Epithelial cell of proximal tubule (primary cell): ENCODE measurements at regions not wholly inside any gene's neighbourhood (a gene's known extent, or its start where the extent isn't known, plus 50 kb on each side); places are given as distances from the start of the nearest gene placed in this dataset.

Experiments used
- DNase-seq: peaks from one replicate; pipeline ENCODE4 v3.0.0-alpha.2; 2011; ENCODE audit warnings: low read depth
- H3K4me3 ChIP-seq: 2 replicates; pipeline ENCODE4 v1.5.1; 2011; ENCODE audit warnings: low read depth, mild to moderate bottlenecking, low read length
- TF ChIP-seq, protein P1 (sequence below): conservative IDR thresholded peaks from 2 replicates; pipeline ENCODE4 v1.5.1; 2012; ENCODE audit warnings: low read depth, mild to moderate bottlenecking, low read length

DNA sequence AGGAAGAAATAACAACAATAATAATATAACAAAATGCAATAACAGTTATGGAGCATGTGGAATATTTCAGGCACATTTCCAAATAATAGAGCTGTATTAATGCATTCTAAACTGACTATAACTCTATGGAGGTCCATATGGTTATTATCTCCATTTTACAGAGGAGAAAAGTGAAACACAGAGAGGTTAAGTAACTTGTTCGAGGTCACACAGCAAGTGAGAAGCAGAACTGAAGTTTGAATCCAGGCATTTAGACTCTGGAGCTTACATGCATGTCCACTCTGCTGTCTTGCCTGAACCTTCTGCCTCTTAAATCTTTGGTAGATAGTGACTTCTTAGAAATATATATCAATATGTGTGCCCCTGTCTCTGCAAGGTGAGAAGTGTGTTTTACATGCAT is 350.8 kb downstream of the GADD45G start:
- no peak for DNase-seq
- no peak overlapping the region for H3K4me3 ChIP-seq
- TF ChIP-seq, protein P1, sequence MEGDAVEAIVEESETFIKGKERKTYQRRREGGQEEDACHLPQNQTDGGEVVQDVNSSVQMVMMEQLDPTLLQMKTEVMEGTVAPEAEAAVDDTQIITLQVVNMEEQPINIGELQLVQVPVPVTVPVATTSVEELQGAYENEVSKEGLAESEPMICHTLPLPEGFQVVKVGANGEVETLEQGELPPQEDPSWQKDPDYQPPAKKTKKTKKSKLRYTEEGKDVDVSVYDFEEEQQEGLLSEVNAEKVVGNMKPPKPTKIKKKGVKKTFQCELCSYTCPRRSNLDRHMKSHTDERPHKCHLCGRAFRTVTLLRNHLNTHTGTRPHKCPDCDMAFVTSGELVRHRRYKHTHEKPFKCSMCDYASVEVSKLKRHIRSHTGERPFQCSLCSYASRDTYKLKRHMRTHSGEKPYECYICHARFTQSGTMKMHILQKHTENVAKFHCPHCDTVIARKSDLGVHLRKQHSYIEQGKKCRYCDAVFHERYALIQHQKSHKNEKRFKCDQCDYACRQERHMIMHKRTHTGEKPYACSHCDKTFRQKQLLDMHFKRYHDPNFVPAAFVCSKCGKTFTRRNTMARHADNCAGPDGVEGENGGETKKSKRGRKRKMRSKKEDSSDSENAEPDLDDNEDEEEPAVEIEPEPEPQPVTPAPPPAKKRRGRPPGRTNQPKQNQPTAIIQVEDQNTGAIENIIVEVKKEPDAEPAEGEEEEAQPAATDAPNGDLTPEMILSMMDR, result no peak

DNA sequence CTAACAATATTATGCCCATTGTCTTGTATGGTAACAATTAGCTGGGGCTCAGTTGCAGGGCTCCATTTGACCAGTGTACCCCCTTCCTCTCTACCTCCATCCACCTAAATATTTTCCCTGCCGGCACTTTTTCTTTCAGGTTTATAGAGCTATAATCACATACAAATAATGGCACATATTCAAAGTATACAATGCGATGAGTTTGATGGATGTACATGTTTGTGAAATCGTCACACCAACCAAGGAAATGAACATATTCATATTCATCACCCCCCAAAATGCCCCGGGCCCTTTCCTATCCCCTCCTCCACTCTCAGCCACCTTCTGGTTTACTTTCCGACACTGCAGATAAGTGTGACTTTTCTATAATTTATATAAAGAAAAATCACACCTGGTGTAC is 351.5 kb downstream of the GADD45G start:
- H3K4me3 ChIP-seq, result no peak overlapping the region
- no peak for DNase-seq
- TF ChIP-seq, protein P1, result no peak

DNA sequence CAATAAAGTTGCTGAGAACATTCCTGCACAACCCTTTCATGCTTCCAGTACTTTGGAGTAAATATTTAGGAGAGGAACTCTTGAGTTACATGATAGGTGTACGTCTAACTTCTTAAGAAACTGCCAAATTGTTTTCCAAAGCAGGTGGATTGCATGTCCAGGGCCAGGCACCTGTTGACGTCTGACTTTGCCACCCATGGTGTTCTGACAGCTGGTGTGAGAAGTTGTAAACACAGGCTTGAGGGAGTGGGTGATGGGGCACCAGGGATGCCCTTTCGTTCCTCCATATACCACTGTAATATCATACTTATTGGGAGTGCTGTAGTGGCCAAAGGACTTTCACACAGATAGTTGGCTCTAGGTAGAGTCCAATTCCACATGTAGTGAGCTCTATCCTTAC is 352.1 kb downstream of the GADD45G start:
- TF ChIP-seq, protein P1, result no peak
- DNase-seq, result no peak

DNA sequence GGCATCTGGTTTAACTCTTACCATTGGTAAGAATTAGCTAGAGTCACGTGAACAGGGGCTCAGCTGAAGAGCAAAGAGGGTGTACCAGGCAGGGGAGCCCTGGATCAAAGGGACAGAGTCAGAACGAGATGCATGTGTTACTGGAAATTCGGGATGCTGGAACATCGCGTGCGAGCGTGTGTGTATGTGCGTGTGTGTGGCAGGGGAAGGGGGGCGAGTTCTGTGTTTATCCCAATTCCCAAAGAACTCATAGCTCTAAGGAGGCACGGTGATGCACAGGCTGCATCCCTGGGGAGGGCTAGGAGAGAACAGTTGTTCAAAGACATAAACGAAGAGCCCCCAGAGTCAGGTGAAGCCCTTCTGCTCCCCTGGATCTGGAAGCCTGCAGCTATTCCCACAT is 353.3 kb downstream of the GADD45G start:
- no peak for DNase-seq
- H3K4me3 ChIP-seq, result no peak overlapping the region
- TF ChIP-seq, protein P1, result no peak

More for the DNA sequence above, 352.1 kb downstream of the GADD45G start:
- H3K4me3 ChIP-seq, result no peak overlapping the region

DNA sequence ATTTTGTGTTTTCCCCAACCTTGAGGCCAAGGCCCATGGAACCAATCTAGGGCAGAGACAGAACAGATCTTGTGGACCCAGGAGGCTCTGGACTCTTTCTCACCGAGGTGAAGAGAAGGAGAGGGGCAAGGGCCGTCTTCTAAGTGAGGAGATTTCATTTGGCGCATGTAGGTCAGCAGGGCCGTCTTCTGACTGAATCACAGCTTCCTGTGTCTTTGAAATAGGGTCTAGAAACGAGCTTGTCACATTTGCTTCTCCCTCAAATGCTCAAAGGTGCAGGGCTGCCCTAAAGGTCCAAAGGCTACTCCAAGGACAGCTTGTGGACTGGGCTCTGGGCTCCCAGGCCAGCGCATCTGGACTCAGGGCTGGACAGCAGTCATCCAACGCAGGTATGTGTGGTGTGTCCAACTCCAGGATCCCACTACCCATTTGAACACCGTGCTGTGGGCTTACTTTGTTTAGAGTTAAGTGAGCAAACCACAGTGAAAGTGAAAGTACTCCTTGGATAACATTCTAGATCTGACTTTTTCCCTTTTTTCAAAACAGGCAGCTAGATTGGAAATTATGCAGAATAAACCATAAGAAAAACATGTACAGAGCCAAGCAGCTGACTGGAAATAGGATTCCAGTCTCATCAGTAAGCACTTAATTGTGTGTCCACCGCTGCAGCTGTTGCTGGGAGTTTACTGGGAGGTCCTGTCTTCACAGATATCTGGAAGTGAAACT is 357.0 kb downstream of the GADD45G start:
- no peak overlapping the region for H3K4me3 ChIP-seq
- TF ChIP-seq, protein P1, result no peak

DNA sequence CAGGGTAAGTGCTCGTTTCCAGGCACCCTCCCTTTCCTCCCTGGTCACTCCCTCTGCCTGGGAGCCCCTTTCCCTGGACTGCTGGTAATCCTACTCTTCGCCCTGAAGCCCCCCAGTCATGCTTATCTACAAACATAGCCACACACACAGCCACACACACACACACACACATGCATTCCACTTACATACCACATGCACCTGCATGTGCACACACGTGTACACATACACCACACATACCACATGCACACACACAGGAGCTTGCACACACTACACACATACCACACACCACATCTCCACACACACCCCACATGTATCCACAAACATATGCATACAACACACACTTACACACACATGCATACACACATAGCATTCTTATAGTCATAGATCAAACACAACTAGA is 358.5 kb downstream of the GADD45G start:
- no peak for DNase-seq
- TF ChIP-seq, protein P1, result no peak
- no peak overlapping the region for H3K4me3 ChIP-seq

More for the DNA sequence above, 357.0 kb downstream of the GADD45G start:
- DNase-seq, result no peak

DNA sequence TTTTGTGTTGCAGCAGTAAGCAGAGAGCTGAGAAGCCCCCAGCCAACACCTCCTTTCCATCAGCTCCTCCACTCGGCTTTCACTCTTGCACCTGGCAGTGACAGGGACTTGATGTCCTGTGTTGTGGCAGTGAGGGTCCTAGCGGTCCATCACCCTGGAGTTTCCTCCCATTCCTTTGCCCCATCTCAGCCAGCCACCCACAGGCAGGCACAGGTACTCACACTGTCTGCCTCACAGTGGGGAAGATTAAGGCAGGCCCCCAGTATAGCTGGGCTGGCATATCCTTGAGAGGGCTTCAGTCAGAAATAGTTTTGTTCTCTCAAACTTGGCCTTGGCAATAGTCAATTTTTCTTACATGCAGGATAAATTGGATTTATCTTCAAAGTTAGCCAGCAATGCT is 362.7 kb downstream of the GADD45G start:
- no peak overlapping the region for H3K4me3 ChIP-seq
- TF ChIP-seq, protein P1, result no peak
- DNase-seq, result no peak
